ENCODE measurements at regions not wholly inside any gene's neighbourhood (a gene's known extent, or its start where the extent isn't known, plus 50 kb on each side); places are given as distances from the start of the nearest gene placed in this dataset.
A peak's percentile ranks its signal among the peaks of the same experiment; 100 is the strongest.
"Not testable (repeated sequence)": the region's sequence is repeated elsewhere in the genome, so short reads cannot be mapped to it uniquely, and the experiment has no call there.

GRCh38 chr9:102486976-102487375 is 508.2 kb upstream of the CYLC2 start:
- H3K27me3 Mint-ChIP-seq; CTCF ChIA-PET; H3K9me3 ChIP-seq (ENCODE audit: low read length); POLR2A ChIA-PET; H3K27me3 ChIP-seq (ENCODE audit: insufficient read depth, low read length, poor library complexity, severe bottlenecking); DNase-seq; H3K27ac Mint-ChIP-seq; H3K4me1 Mint-ChIP-seq; H3K36me3 Mint-ChIP-seq; H3K27ac ChIP-seq (ENCODE audit: low read depth, low read length); H3K4me3 ChIP-seq (ENCODE audit: low read length); H3K4me1 ChIP-seq (ENCODE audit: insufficient read depth, low read length); H3K4me3 Mint-ChIP-seq; H3K36me3 ChIP-seq (ENCODE audit: insufficient read depth, low read length): not testable (repeated sequence)
- peaks cover 2 to 24% (median 16%) of the 10 kb centered on the region in 5 donors for H3K9me3 Mint-ChIP-seq

- no peaks in the 10 kb centered on the region for H3K36me3 Mint-ChIP-seq
- H3K4me1 Mint-ChIP-seq = no peaks in the 10 kb centered on the region
- Histone ChIP-seq H3K4me3 (ENCODE audit: low read length) (no peak overlapping the region), H3K36me3 (ENCODE audit: insufficient read depth, low read length) (no peaks in the 10 kb centered on the region), H3K9me3 (ENCODE audit: low read length) (no peaks in the 10 kb centered on the region), H3K27ac (ENCODE audit: low read depth, low read length) (no peak overlapping the region), H3K27me3 (ENCODE audit: insufficient read depth, low read length, poor library complexity, severe bottlenecking) (no peaks in the 10 kb centered on the region), H3K4me1 (ENCODE audit: insufficient read depth, low read length) (no peaks in the 10 kb centered on the region)
- CTCF ChIA-PET = no interaction called here
- no peaks in the 10 kb centered on the region for H3K27me3 Mint-ChIP-seq
- H3K27ac Mint-ChIP-seq = no peak overlapping the region
- peaks cover 0 to 27% (median 14%) of the 10 kb centered on the region in 5 donors for H3K9me3 Mint-ChIP-seq
- DNase-seq = no peak
- H3K4me3 Mint-ChIP-seq = no peak overlapping the region
- POLR2A ChIA-PET = no interaction called here
These were observed 511.5 kb upstream of the CYLC2 start for GRCh38 chr9:102483651-102484050.

- Histone ChIP-seq H3K4me1 (ENCODE audit: insufficient read depth, low read length) (no peaks in the 10 kb centered on the region), H3K27me3 (ENCODE audit: insufficient read depth, low read length, poor library complexity, severe bottlenecking) (no peaks in the 10 kb centered on the region), H3K4me3 (ENCODE audit: low read length) (no peak overlapping the region), H3K36me3 (ENCODE audit: insufficient read depth, low read length) (no peaks in the 10 kb centered on the region), H3K9me3 (ENCODE audit: low read length) (no peaks in the 10 kb centered on the region), H3K27ac (ENCODE audit: low read depth, low read length) (no peak overlapping the region)
- DNase-seq = no peak
- H3K27me3 Mint-ChIP-seq = no peaks in the 10 kb centered on the region
- CTCF ChIA-PET = no interaction called here
- POLR2A ChIA-PET = no interaction called here
- H3K36me3 Mint-ChIP-seq = no peaks in the 10 kb centered on the region
- H3K4me3 Mint-ChIP-seq = no peak overlapping the region
- H3K27ac Mint-ChIP-seq = no peak overlapping the region
- H3K4me1 Mint-ChIP-seq = no peaks in the 10 kb centered on the region
- peaks cover 0 to 31% (median 14%) of the 10 kb centered on the region in 5 donors for H3K9me3 Mint-ChIP-seq
These were observed 512.4 kb upstream of the CYLC2 start for GRCh38 chr9:102482776-102483175.

- Mint-ChIP-seq H3K36me3 (no peaks in the 10 kb centered on the region), H3K27me3 (no peaks in the 10 kb centered on the region), H3K4me3 (no peak overlapping the region)
These were observed 515.9 kb upstream of the CYLC2 start for GRCh38 chr9:102479191-102479590.

GRCh38 chr9:102474357-102474756 is 520.8 kb upstream of the CYLC2 start:
- Histone ChIP-seq H3K36me3 (ENCODE audit: insufficient read depth, low read length) (no peaks in the 10 kb centered on the region), H3K27ac (ENCODE audit: low read depth, low read length) (no peak overlapping the region), H3K4me1 (ENCODE audit: insufficient read depth, low read length) (no peaks in the 10 kb centered on the region), H3K4me3 (ENCODE audit: low read length) (no peak overlapping the region), H3K27me3 (ENCODE audit: insufficient read depth, low read length, poor library complexity, severe bottlenecking) (no peaks in the 10 kb centered on the region), H3K9me3 (ENCODE audit: low read length) (no peaks in the 10 kb centered on the region)
- Mint-ChIP-seq H3K27me3 (no peaks in the 10 kb centered on the region), H3K4me1 (no peaks in the 10 kb centered on the region), H3K4me3 (no peak overlapping the region), H3K9me3 (peaks cover 2 to 29% (median 9%) of the 10 kb centered on the region in 5 donors), H3K36me3 (no peaks in the 10 kb centered on the region), H3K27ac (no peak overlapping the region)
- ChIA-PET CTCF (no interaction called here), POLR2A (no interaction called here)
- DNase-seq = no peak

More at GRCh38 chr9:102479191-102479590, 515.9 kb upstream of the CYLC2 start:
- Histone ChIP-seq H3K27ac (ENCODE audit: low read depth, low read length) (no peak overlapping the region), H3K27me3 (ENCODE audit: insufficient read depth, low read length, poor library complexity, severe bottlenecking) (no peaks in the 10 kb centered on the region), H3K4me1 (ENCODE audit: insufficient read depth, low read length) (no peaks in the 10 kb centered on the region), H3K9me3 (ENCODE audit: low read length) (no peaks in the 10 kb centered on the region), H3K36me3 (ENCODE audit: insufficient read depth, low read length) (no peaks in the 10 kb centered on the region), H3K4me3 (ENCODE audit: low read length) (no peak overlapping the region)
- Mint-ChIP-seq H3K27ac (no peak overlapping the region), H3K4me1 (no peaks in the 10 kb centered on the region), H3K9me3 (peaks cover 2 to 29% (median 5%) of the 10 kb centered on the region in 5 donors)
- CTCF ChIA-PET = no interaction called here
- POLR2A ChIA-PET = no interaction called here
- no peak for DNase-seq

- H3K4me3 Mint-ChIP-seq; H3K36me3 ChIP-seq (ENCODE audit: insufficient read depth, low read length); H3K4me3 ChIP-seq (ENCODE audit: low read length); CTCF ChIA-PET; H3K27me3 ChIP-seq (ENCODE audit: insufficient read depth, low read length, poor library complexity, severe bottlenecking); H3K36me3 Mint-ChIP-seq; H3K9me3 ChIP-seq (ENCODE audit: low read length); H3K4me1 ChIP-seq (ENCODE audit: insufficient read depth, low read length); H3K27ac ChIP-seq (ENCODE audit: low read depth, low read length); H3K4me1 Mint-ChIP-seq; POLR2A ChIA-PET; H3K27me3 Mint-ChIP-seq; DNase-seq; H3K27ac Mint-ChIP-seq: not testable (repeated sequence)
- H3K9me3 Mint-ChIP-seq = peaks cover 2 to 19% (median 13%) of the 10 kb centered on the region in 5 donors
These were observed 525.7 kb upstream of the CYLC2 start for GRCh38 chr9:102469430-102469829.

GRCh38 chr9:102461156-102461819 is 533.8 kb upstream of the CYLC2 start:
- no peak for DNase-seq
- Mint-ChIP-seq H3K27ac (peak overlapping the region in 1 of 8 donors; percentile 36), H3K27me3 (no peaks in the 10 kb centered on the region), H3K4me1 (no peaks in the 10 kb centered on the region), H3K36me3 (no peaks in the 10 kb centered on the region), H3K4me3 (no peak overlapping the region), H3K9me3 (peaks cover 3 to 15% (median 8%) of the 10 kb centered on the region in 5 donors)
- no peak overlapping the region for H3K27ac ChIP-seq (ENCODE audit: low read depth, low read length)
- no peaks in the 10 kb centered on the region for H3K36me3 ChIP-seq (ENCODE audit: insufficient read depth, low read length)
- H3K9me3 ChIP-seq (ENCODE audit: low read length) = no peaks in the 10 kb centered on the region
- POLR2A ChIA-PET = no interaction called here
- H3K4me3 ChIP-seq (ENCODE audit: low read length) = no peak overlapping the region
- CTCF ChIA-PET = no interaction called here
- no peaks in the 10 kb centered on the region for H3K4me1 ChIP-seq (ENCODE audit: insufficient read depth, low read length)
- no peaks in the 10 kb centered on the region for H3K27me3 ChIP-seq (ENCODE audit: insufficient read depth, low read length, poor library complexity, severe bottlenecking)

GRCh38 chr9:102459828-102460227 is 535.3 kb upstream of the CYLC2 start:
- POLR2A ChIA-PET = no interaction called here

GRCh38 chr9:102456562-102456961 is 538.6 kb upstream of the CYLC2 start:
- H3K4me1 ChIP-seq (ENCODE audit: insufficient read depth, low read length) = no peaks in the 10 kb centered on the region
- no peak overlapping the region for H3K27ac ChIP-seq (ENCODE audit: low read depth, low read length)
- no peak overlapping the region for H3K4me3 Mint-ChIP-seq
- no peak overlapping the region for H3K27ac Mint-ChIP-seq
- no peaks in the 10 kb centered on the region for H3K36me3 ChIP-seq (ENCODE audit: insufficient read depth, low read length)
- POLR2A ChIA-PET = no interaction called here
- H3K4me1 Mint-ChIP-seq = no peaks in the 10 kb centered on the region
- peaks cover 0 to 27% (median 8%) of the 10 kb centered on the region in 5 donors for H3K9me3 Mint-ChIP-seq
- H3K27me3 ChIP-seq (ENCODE audit: insufficient read depth, low read length, poor library complexity, severe bottlenecking) = no peaks in the 10 kb centered on the region
- CTCF ChIA-PET = no interaction called here
- no peaks in the 10 kb centered on the region for H3K9me3 ChIP-seq (ENCODE audit: low read length)
- no peak overlapping the region for H3K4me3 ChIP-seq (ENCODE audit: low read length)
- H3K27me3 Mint-ChIP-seq = no peaks in the 10 kb centered on the region
- H3K36me3 Mint-ChIP-seq = no peaks in the 10 kb centered on the region
- DNase-seq = no peak

More at GRCh38 chr9:102459828-102460227, 535.3 kb upstream of the CYLC2 start:
- Mint-ChIP-seq H3K4me1 (no peaks in the 10 kb centered on the region), H3K9me3 (peaks cover 2 to 17% (median 8%) of the 10 kb centered on the region in 5 donors), H3K27ac (peak overlapping the region in 1 of 8 donors; percentile 9), H3K36me3 (no peaks in the 10 kb centered on the region), H3K27me3 (no peaks in the 10 kb centered on the region), H3K4me3 (no peak overlapping the region)
- Histone ChIP-seq H3K4me1 (ENCODE audit: insufficient read depth, low read length) (no peaks in the 10 kb centered on the region), H3K27me3 (ENCODE audit: insufficient read depth, low read length, poor library complexity, severe bottlenecking) (no peaks in the 10 kb centered on the region), H3K4me3 (ENCODE audit: low read length) (no peak overlapping the region), H3K36me3 (ENCODE audit: insufficient read depth, low read length) (no peaks in the 10 kb centered on the region), H3K9me3 (ENCODE audit: low read length) (no peaks in the 10 kb centered on the region), H3K27ac (ENCODE audit: low read depth, low read length) (no peak overlapping the region)
- CTCF ChIA-PET = no interaction called here
- no peak for DNase-seq

All from CD8-positive, alpha-beta memory T cell (primary cell).